ENCODE measurements at regions not wholly inside any gene's neighbourhood (a gene's known extent, or its start where the extent isn't known, plus 50 kb on each side); places are given as distances from the start of the nearest gene placed in this dataset.

GRCh38 chr1:58933599-58933926 is 149.7 kb upstream of the JUN start:
- 50% methylated on average over 2 of the region's 2 CpGs for WGBS (ENCODE audit: insufficient coverage, low coverage, missing lambda C conversion rate)
- no peak overlapping the region for H3K9ac ChIP-seq (ENCODE audit: insufficient read depth in 1 of 2, low read depth in 2 of 2, low read length in 2 of 2)
- H3K4me1 ChIP-seq (replicated peaks in 1 of 2; ENCODE audit: control insufficient read depth in 2 of 2, insufficient read depth in 2 of 2, low read length in 2 of 2): peaks cover 4 to 19% of the 10 kb centered on the region in 2 experiments
- no peaks in the 10 kb centered on the region; a peak in 1 of 5 replicates for H3K27me3 ChIP-seq (ENCODE audit: control insufficient read depth in 2 of 2, insufficient read depth in 2 of 2, low read length in 2 of 2)
- no peaks in the 10 kb centered on the region for H3K36me3 ChIP-seq (ENCODE audit: control insufficient read depth, insufficient read depth, low read length)
- H2AFZ ChIP-seq (ENCODE audit: low read depth, low read length): no peak overlapping the region
- no peak overlapping the region for H3K4me3 ChIP-seq
- intact Hi-C loops (cut with micrococcal nuclease) (no loop called here), in situ Hi-C loops (cut with MboI) (no loop called here)
- H3K79me2 ChIP-seq (ENCODE audit: control insufficient read depth, insufficient read depth, low read length): no peaks in the 10 kb centered on the region
- H3K9me3 ChIP-seq (replicated peaks; ENCODE audit: control insufficient read depth, insufficient read depth, low read depth, low read length): 0 out of 2 replicates have a peak, but pooled peaks cover 3% of the 10 kb centered on the region
- BruUV-seq (replicated peaks): no TSS peak
- no peak overlapping the region for H3K27ac ChIP-seq (ENCODE audit: extremely low read depth, low read depth, low read length)
- H3K4me2 ChIP-seq (ENCODE audit: insufficient read depth, low read length): no peak overlapping the region
- DNase-seq (ENCODE audit: extremely low read depth in 1 of 4, low spot score in 3 of 4) (peak in 3 of 4 experiments; percentile 23 to 46 (median 30)), ATAC-seq (peak; percentile 28; the same call in 2 of the 3 replicates), FAIRE-seq (no peak)
- H3K9me1 ChIP-seq (ENCODE audit: control insufficient read depth, insufficient read depth, low read length): no peaks in the 10 kb centered on the region
- ChIA-PET CTCF (ENCODE audit: low intra/inter-chr PET ratio) (no interaction called here), POLR2A (interaction anchor here (1.5 kb wide), 1 partner anchor 8 kb away, joined by 3 read pairs; no protein-coding TSS in a partner anchor)
- H4K20me1 ChIP-seq (replicated peaks; ENCODE audit: control insufficient read depth, insufficient read depth, low read length): no peaks in the 10 kb centered on the region
- TF ChIP-seq STAG1 (CRISPR knock-in tag; IDR thresholded peaks at IDR 0.05; ENCODE audit: borderline replicate concordance) (no peak), MTA3 (IDR thresholded peaks at IDR 0.05; ENCODE audit: borderline replicate concordance) (0 out of 2 replicates have a peak, but pooled peaks have one; percentile 25), TRIM24 (IDR thresholded peaks at IDR 0.05) (peak; percentile 80 to 93), EGR1 (conservative IDR thresholded peaks at IDR 0.05) (peak; percentile 39; the same call in 1 of the 2 replicates), CBFA2T3 (IDR thresholded peaks at IDR 0.05) (peak; percentile 42; the same call in 1 of the 2 replicates), CBX3 (IDR thresholded peaks at IDR 0.05; ENCODE audit: borderline replicate concordance in 1 of 2, low read length in 2 of 2) (peak in 1 of 2 experiments; percentile 88; a peak in 1 of 3 replicates), TEAD4 (IDR thresholded peaks at IDR 0.05; ENCODE audit: low read length) (0 out of 2 replicates have a peak, but pooled peaks have one; percentile 19), TEAD4 (CRISPR knock-in tag; IDR thresholded peaks at IDR 0.05; ENCODE audit: borderline replicate concordance) (no peak), TRIM28 (IDR thresholded peaks at IDR 0.05) (peak; percentile 88), SRF (CRISPR knock-in tag; IDR thresholded peaks at IDR 0.05) (no peak), RB1 (IDR thresholded peaks at IDR 0.05; ENCODE audit: low read depth) (no peak), REST (IDR thresholded peaks at IDR 0.05; ENCODE audit: borderline replicate concordance) (0 out of 2 replicates have a peak, but pooled peaks have one; percentile 3), REST (CRISPR knock-in tag; IDR thresholded peaks at IDR 0.05; ENCODE audit: low read depth) (no peak), RBM25 (IDR thresholded peaks at IDR 0.05; ENCODE audit: low read depth, low read length, severe bottlenecking) (no peak)
